GM19438 (cell line): ENCODE measurements at regions not wholly inside any gene's neighbourhood (a gene's known extent, or its start where the extent isn't known, plus 50 kb on each side); places are given as distances from the start of the nearest gene placed in this dataset.

ENCODE experiments used
- ATAC-seq: cut with Tn5 transposase; IDR thresholded peaks from one replicate; pipeline ENCODE4 v1.9.1; 2021; ENCODE audit warnings: low read depth; ENCODE audit not compliant: unreplicated experiment

DNA sequence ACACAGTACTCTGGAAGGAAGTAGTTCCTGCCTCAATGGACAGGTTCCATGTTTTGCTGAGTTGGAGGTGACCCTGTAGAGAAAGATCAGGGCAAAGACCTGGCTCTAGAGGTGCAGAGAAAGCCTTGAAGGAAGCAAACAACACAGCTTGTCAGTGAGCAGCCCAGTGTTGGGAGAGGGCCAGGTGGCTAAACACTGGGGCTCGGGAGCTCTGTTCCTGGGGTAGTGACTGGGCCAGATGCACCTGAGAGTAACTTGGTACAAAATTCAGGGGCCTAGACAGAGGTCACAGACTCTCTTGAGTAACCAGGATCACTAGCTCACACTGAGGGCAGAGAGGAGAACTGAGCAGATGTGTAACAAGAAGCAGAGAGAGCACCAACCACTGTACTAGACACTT lies 138.4 kb upstream of the NALF2 start:
- ATAC-seq: no peak

DNA sequence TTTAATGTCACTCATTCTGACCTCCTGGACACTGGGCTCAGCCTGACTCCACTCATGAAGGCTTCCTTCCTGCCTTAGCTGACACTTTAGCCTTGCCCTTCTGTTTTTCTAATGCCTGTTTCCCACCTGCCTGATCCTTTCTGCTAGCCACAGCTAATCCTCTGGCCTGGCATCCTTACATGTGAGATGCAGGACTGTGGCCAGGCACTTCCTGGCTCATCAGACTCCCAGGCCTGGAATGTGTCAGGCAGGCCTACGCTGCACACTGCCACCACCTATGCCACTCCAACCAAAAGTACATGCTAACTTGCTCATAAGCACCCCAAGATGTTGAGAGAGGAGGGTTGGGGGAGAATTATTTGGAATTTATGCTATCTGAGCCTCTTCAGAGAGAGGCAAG lies 138.8 kb upstream of the NALF2 start:
- ATAC-seq: no peak

DNA sequence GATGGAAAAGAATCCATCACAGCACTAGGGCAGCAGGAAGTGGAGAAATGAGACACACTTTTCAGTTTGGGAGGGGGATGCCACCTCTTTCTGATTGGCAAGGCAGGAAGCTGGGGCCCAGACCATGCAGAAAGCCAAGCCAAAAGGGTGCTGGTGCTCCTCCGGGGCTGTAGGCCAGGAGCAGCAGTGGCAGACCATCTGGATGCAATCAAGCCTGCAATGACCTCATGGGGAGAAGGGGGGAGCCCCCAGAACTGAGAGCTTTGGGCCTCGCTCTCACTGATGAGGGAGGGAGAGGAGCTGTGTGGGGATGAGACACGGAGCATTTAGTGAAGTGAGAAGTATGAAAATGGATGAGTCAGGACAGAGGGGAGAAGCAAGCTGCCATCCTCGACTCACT lies 141.3 kb upstream of the NALF2 start:
- ATAC-seq: peak; percentile 73

DNA sequence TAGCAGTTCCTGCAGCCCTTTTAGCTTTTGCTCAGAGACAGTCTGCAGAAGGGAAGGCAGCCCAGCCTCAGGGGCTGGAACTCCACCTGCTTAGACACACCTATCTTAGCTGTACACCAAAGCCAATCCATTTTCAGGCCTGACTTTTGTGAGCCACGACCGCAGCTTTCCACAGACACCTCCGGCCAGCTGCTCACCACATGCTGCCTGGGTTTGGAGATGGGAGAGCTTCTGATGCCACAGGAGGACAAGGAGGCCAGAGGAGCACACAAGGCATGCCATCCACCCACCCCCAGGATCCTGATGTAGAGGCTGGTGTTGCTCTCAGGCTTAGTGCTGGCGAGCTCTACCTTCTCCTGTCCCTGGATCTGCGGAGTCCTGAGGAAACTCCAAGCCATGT lies 141.8 kb upstream of the NALF2 start:
- no peak for ATAC-seq

DNA sequence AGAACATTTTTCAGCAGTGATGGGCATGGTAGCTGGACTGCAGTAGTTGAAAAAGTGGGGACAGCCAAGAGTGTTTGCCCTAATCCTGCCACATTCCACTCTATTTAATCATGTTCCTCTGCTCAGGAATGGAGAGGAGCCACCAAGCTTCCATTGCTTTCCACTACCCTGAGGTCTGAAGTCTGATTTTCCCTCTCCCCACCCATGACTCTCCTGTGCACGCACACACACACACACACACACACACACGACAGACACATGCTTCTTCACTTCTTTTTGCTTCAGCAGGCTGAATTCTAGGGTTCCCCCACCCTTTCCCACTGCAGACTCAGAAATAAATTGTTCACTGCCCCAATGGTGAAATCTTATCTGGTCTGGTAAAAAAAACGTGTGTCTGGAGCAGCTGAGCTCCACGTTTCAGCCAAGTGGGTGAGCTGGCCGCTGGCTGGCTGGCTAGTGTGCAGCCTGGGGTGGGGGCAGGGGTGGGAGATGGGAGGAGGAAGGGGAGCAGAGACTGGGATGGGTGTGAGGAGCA lies 142.7 kb upstream of the NALF2 start:
- no peak for ATAC-seq

DNA sequence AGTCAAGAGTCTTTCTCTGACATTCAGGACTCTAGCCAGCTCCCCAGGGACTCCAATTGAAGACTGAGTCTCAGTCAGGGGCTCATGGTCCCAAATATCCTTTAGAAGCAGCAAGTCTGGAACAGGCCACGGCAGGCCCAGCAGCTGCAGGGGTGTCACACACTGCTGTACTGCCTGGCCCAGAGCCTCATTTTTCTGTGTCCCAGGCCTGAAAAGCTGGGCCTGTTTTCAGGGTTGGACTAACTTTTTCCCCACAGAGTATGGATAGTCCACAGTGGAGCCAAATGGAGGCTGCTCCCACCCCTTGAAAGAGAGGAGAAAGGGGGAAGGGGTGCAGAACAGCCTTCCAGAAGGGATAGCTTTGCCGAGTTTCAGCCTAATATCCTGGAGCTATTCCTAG lies 146.8 kb upstream of the NALF2 start:
- no peak for ATAC-seq

DNA sequence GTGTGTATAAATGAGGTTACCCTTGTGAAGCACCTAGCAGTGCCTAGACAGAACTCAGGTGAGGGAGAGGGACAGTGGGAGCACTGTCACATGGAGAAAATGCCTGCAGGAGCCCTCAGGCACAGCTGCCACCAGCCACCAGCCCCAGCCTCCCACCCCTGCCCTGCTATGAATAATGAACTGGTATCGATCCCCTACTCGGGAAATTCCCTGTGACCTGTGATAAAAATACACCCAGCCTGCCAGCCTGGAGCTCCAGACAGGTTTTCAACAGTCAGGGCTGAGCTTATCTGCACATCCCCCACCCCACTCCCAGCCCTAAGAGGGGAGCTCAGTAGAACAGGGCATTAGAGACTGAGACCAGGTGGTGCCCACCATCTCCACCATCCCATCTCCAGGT lies 159.6 kb upstream of the PJA1 start:
- no peak for ATAC-seq

DNA sequence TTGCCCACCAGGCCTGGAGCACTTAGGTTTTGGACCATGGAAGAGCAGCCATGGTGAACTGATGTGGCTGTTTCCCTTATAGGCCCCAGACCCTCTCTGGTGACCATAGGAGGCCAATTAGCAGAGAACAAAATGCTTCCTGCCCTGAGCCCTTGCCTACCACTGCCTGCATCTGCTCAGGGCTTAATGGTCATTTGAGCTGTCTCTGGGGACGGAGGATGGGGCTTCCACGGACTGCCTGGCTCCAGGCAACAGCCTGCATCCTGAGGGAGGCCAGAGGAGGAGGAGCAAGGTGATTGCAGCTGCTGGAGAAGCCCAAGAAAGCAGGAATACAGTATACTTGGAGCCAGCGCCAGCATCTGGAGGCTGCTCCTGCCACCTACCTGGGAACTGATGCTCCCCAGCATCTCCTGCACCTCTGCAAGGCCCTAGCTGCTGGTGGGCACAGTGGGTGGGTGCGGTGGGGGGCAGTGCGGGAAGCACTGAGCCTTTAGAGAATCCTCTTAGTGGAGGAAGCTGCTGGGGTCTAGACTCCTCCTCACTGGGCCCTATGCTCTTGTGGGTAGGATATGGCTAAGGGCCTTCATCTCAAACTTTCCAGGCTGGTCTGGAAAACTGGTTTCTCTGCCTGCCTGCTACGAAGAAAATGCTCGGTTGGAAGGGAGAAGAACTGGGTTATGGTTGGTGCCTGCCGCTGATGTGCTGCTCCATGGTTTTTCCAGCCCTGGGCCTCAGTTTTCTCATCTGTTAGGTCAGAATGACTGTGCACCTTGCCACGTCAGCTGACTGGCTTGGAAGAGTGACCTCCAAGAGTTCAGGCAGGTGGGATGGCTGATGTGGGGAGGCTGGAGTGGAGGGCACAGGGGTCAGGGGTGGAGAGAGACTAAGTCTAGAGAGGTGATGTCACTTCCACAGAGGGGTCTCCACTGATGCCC lies 158.8 kb upstream of the PJA1 start:
- no peak for ATAC-seq

DNA sequence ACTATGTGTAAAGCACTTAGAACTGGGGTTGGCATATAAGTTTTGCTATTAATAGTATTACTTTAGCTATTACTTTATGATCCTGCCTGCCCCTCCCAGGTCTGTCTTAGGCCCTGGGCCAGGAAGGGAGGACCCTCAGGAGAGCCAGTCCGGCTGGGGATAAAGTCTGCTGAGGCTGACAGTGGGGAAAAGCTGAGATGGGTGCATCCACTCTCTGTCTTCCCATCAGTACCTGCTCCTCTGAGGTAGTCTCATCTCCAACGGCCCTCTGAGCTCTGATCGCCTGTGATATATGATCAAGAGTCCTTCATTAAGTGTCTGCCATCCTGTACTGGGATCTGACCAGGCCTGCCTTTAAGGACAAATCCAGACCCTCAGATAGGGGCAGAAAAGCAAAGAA lies 156.5 kb upstream of the PJA1 start:
- ATAC-seq: no peak

DNA sequence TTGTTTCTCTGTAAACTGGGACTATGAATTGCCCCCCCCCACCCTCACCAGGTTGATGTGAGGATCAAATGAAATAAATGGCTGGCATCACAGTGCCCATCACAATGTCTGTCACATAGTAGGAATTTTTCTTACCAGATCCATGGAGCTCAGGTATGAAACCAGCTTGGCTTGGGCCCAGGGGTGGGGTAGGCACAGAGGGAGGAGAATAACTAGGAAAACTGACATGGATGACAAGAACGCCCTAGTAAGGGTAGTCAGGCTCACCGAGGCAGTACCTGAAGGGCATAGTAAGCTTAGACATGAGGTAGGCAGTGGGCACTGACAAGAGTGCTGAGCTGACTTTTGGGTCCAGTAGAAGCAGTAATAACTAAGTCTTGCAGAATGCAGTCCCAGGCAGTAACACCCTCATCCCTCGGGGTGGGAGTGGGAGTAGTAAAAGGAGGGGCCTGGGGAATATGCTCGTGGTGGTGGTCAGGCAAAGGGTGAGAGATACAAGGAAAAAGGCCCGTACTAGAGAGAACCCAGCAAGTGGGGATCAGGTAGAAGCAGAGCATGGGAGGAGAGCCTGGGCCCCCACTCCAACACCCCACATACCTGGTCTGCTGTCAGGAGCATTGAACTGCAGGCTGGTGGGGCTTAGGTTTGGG lies 155.9 kb upstream of the PJA1 start:
- no peak for ATAC-seq

DNA sequence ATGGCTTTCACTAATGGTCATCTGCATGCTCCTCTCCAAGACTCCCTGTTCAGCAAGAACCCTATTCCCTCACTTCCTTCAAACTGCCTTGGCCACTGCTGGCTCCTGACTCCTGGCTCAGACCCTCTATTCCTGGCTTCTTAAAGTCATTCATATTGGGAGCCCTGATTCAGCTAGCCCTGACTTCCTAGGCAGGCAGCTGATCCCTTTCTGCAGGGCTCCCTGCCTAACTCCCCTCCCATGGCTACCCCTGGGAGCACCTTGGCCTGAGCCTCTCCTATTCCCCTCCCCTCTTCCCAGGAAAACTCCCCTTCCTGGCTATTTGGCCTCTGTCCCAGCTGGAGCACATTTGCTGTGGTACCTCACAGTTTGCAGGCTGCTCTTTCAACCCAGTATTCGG lies 154.9 kb upstream of the PJA1 start:
- no peak for ATAC-seq

DNA sequence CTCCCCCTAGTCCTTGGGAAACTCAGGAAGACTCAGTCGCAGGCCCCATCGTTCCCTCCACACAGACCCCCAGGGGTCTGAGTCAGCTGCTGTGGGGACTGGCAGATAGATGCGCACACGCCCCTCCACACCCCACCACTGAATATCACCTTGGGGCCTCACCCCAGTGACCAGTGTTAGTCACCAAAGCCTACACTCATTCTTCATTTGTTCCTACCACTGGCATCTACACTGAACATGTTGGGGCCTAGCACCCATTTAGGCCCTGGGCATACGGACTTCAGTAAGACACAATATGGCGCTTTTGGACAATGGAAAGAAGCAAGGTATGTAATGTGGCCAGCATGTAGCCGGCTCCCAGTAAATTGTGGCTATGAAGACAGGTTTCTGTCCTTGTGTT lies 154.1 kb upstream of the PJA1 start:
- no peak for ATAC-seq

DNA sequence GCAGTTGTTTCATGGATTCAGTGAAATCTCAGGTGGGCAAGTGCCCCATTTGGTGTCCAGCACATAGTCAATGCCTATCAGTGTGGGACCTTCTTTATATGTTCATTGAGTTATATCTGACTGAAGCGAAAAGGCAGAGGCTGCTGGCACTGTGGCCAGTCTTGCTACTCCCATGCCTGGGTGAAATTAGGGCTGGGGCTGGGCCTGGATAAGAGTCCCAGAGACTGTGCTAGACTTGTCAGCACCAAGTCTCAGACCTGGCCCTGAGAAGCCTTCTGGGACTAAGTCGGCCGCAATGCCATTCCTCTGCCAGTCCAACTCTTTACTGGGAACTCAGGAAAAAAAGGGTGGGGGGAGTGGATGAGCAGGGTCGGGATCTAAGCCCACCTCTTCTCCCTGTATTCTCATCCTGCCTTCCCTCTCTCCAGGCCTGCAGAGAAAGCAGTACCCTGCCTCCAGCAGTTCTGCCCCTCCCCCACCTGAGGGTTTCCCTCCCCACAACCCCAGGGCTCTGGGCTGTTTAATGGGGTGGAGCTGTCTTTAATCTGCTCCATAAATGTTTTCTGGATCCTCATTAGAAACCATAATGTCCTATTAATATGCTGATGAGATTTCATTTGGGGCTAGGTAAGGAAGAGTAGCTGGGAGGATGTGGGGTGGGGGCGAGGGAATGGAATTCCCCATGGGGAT lies 153.5 kb upstream of the PJA1 start:
- ATAC-seq: no peak

DNA sequence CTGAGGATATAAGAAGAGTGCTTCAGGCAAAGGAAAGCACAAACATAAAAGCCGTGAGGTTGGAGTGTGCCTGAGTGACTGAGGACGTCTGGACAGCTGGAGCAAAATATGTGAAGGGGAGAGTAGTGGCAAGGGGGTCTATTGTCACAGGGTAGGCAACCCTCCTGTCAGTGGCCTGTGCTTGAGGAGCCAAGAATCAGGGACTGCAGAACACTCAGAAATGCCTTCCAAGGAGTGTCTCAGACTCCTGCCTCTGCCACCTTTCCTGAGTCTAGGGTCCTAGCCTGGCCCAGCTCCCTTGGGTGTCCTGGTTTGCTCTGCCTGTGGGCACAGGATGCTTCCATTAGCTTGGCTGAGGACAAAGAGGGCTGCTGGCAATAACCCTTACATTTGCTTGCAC lies 152.5 kb upstream of the PJA1 start:
- no peak for ATAC-seq

DNA sequence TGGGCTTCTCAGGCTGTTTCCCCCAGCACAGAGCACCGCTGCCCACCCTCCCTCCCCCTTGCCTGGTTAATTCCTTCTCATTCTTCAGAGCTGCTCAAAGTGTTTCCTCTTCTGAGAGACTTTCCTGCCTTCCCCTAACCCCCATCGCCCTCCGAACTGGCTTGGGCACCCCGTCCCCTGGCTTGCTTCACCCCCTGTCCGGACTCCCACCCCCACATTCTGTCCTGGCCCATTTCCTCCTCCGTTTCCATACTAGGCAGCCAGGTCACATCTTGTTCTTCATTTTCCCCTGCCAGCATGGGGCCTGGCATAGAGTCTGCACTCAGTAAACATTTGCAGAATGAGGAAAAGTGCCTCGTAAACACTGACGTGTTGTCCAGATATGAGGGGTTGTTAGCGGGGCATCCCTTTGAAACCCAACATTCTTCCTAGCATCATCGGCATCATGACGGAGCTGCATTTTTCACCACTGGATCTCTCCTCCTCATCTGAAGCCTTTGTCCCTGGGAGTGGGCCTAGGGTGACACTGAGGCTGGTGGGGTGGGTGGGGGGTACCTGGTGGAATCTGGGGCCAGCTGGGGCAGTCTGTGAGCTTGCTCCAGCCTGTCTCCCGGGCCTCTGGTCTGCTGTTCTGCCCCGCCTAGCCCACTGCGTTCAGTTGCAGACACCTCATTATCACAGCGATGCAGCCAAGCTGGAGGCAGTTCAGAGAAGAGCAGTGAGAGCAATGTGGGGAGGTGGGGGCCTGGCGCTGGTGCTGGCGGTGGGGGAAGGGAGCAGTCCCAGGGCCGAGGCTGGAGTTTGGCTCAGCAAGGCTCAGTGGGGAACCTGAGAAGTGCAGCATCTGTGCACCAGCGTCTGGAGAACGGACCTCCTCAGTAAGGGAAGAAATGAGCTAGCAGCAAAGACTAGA lies 149.4 kb upstream of the PJA1 start:
- no peak for ATAC-seq

DNA sequence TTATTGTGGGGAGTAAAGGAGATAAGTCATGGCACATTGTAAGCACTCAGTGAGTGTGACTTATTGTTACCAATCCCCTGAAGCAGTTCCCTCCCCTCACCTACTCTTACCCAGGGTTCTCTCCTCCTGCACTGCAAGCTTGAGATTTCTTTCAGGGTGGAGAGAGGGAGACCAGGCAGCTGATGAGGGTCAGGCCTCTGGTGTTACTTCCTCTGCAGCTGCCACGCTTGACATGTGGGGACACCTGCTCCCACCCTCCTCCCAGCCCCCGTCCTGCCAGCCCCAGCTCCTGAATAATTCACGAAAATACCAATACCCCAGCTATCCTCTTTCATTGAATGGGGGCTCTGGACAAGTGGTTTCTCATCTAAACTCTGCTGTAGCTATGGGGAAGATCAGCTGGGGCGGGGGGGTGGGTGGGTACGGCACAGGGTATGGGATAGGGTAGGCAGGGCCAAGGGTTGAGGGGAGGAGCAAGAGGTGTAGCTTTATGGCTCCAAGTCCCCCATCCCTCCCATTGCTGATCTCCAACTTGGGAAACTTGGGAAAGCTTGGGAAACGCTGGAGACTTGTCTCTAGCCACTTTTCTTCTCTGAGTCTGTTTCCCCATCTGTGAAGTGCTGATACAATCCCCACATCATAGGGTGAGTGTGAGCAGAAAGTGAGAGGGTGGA lies 148.5 kb upstream of the PJA1 start:
- no peak for ATAC-seq

DNA sequence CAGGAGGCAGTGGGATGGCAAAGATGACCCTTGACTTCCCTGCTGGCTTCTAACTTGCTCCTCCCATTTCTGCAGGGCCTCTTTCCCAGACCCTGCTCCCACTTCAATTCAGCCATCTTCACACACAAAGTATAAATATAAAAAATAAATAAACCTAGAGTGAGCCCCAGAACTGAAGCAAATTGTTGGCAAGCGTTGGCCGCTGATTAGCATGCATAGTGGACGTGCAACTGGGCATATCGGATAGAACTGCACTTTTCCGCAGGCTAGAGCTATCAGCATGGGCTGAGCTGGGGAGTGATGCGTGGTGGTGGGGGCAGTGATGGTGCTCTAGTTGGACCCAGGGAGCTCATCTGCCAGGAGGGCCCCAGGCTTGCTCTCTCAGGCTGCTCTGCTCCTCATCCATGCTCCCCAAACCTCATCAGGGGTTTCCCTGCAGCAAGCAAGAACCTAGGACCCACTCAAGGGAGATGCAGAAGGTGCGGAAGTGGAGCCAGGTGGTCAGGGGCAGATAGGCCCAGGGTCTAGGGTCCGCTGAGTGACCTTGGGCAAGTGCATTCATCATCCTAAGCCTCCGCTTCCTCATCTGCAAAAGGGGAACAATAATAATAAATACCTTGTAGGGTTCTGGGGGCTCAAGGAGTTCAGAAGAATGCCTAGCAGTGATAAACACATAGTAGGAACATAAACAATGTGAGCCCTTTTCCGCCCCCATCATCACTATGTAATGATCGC lies 146.8 kb upstream of the PJA1 start:
- no peak for ATAC-seq

DNA sequence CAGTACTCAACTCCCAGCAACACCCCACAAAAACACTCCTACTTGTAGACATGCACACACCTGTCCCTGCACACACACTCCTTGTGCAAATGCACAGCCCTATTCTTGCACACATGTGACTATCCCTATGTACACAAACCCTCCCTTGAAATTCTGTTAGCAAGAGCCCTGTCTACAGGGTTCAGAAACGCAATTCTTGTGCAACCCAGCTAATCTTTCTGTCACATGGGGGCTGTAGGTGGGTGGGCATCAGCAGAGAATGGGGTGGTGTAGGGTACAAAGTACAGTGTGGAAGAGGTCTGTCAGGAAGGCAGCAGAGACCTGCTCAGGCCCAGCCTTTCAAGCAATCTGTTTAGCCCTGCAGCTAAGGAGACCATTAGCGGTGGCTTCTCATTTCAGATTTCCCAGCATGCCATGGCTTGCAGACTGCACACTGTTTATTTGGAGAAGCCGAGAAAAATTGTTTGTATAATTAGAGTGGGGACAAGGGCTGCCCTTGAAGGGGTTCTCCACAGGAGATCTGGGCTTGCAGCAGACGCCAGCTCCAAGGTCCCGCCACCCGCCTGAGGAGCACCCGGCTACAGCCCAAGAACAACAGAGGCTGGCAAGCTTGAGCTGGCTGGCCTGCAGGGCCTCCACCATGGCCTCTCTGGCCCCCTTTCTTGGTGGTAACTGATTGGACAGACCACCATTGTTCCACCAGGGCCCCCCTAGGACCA lies 144.0 kb upstream of the PJA1 start:
- ATAC-seq: no peak
